ENCODE measurements at regions not wholly inside any gene's neighbourhood (a gene's known extent, or its start where the extent isn't known, plus 50 kb on each side); places are given as distances from the start of the nearest gene placed in this dataset.

- TF ChIP-seq FOS (IDR thresholded peaks at IDR 0.05; ENCODE audit: low read depth, low read length) (no peak), NFE2L2 (IDR thresholded peaks at IDR 0.05; ENCODE audit: low read depth, low read length) (no peak), BHLHE40 (IDR thresholded peaks at IDR 0.05; ENCODE audit: low read depth, low read length) (no peak)
These were observed 75.2 kb upstream of the TNS3 start (continued) for GRCh38 chr7:47657126-47657525.

- H2BK20ac ChIP-seq (ENCODE audit: low read depth, low read length): peak overlapping the region; percentile 97
- H2AK5ac ChIP-seq (ENCODE audit: low read depth, low read length): peak overlapping the region; percentile 97
- peak overlapping the region; percentile 98 for H3K4ac ChIP-seq (ENCODE audit: low read depth, low read length)
- H3K9ac ChIP-seq (ENCODE audit: low read depth, low read length): no peak overlapping the region
- 80% methylated on average over 1 of the region's 14 CpGs; no CpG with 5 or more reads in 1 of the 2 experiments for WGBS, 2 experiments (ENCODE audit: extremely low coverage in 2 of 2, insufficient read length in 1 of 2)
- no peaks in the 10 kb centered on the region for H4K20me1 ChIP-seq (ENCODE audit: insufficient read depth, low read length)
- H4K91ac ChIP-seq (ENCODE audit: insufficient read depth, low read depth, low read length): peak overlapping the region; percentile 98
- no peak overlapping the region for H4K5ac ChIP-seq (ENCODE audit: low read depth, low read length)
- 0 out of 2 replicates have a peak overlapping the region, but pooled peaks have one; percentile 58 for H3K23ac ChIP-seq (ENCODE audit: low read depth, low read length)
- peaks cover 28% of the 10 kb centered on the region for H3K4me1 ChIP-seq (ENCODE audit: control insufficient read depth, insufficient read depth, low read length)
- no peak overlapping the region for H3K4me2 ChIP-seq (ENCODE audit: low read depth, low read length)
- dilution Hi-C loops (cut with HindIII; ENCODE audit: low sequenced_read_pairs, unreplicated experiment): no loop called here
- intact Hi-C loops (cut with micrococcal nuclease): loop anchor here (5.0 kb wide), 3 partner anchors 42 to 143 kb away; partner anchors contain the start of gene TNS3
- in situ Hi-C loops (cut with MboI; ENCODE audit: low sequenced_read_pairs): no loop called here
- H3K36me3 ChIP-seq (ENCODE audit: control insufficient read depth, insufficient read depth, low read length): no peaks in the 10 kb centered on the region
- no peaks in the 10 kb centered on the region; the same call in 1 of the 2 replicates for H3K27me3 ChIP-seq (ENCODE audit: control insufficient read depth, insufficient read depth, low read length)
- H3K9me1 ChIP-seq (ENCODE audit: insufficient read depth, low read length): peaks cover 27% of the 10 kb centered on the region
- BruUV-seq (replicated peaks): no TSS peak
- no peaks in the 10 kb centered on the region for H3K9me3 ChIP-seq (ENCODE audit: control insufficient read depth, insufficient read depth, low read length)
- peaks cover 0 to 4% of the 10 kb centered on the region in 2 experiments; a peak in 1 of 4 replicates for H3K79me1 ChIP-seq (ENCODE audit: low read depth in 1 of 2, low read length in 2 of 2)
- ChIA-PET CTCF (no interaction called here), POLR2A (ENCODE audit: unreplicated experiment) (no interaction called here)
- H2AK9ac ChIP-seq (replicated peaks; ENCODE audit: low read depth, low read length, poor library complexity): peak overlapping the region; percentile 81
- H2BK120ac ChIP-seq (ENCODE audit: low read depth, low read length): peak overlapping the region; percentile 98
- H2BK15ac ChIP-seq (ENCODE audit: low read depth, low read length): peak overlapping the region; percentile 97; the same call in 2 of the 3 replicates
- H2BK5ac ChIP-seq (ENCODE audit: low read depth, low read length, poor library complexity, severe bottlenecking): peak overlapping the region; percentile 16
- no peak overlapping the region for H3K27ac ChIP-seq (ENCODE audit: insufficient read depth, low read length)
- no peak overlapping the region for H3K56ac ChIP-seq (ENCODE audit: extremely low read depth, insufficient read depth, low read length)
- peak; percentile 73 for DNase-seq
- ATAC-seq (ENCODE audit: low read depth): no peak
- H3K18ac ChIP-seq (ENCODE audit: low read depth, low read length): peak overlapping the region; percentile 14; the same call in 1 of the 2 replicates
- no peak overlapping the region for H3K4me3 ChIP-seq (ENCODE audit: insufficient read depth, low read depth, low read length)
- H2AFZ ChIP-seq (replicated peaks; ENCODE audit: low read length, poor library complexity): no peak overlapping the region
- H3K14ac ChIP-seq (replicated peaks; ENCODE audit: low read depth, low read length): peak overlapping the region; percentile 87; the same call in 1 of the 2 replicates
- peak overlapping the region in 1 of 2 experiments; percentile 86; a peak in 2 of 4 replicates for H4K8ac ChIP-seq (ENCODE audit: low read depth in 2 of 2, low read length in 2 of 2)
- TF ChIP-seq RFX5 (IDR thresholded peaks at IDR 0.05; ENCODE audit: low read depth, low read length) (no peak), RCOR1 (IDR thresholded peaks at IDR 0.05; ENCODE audit: insufficient replicate concordance, low read length) (no peak), MXI1 (IDR thresholded peaks at IDR 0.05; ENCODE audit: borderline replicate concordance, low read depth, low read length) (no peak), SMC3 (IDR thresholded peaks at IDR 0.05; ENCODE audit: low read depth, low read length) (no peak), RAD21 (IDR thresholded peaks at IDR 0.05; ENCODE audit: low read length) (no peak), ELK1 (IDR thresholded peaks at IDR 0.05; ENCODE audit: borderline replicate concordance, low read depth, low read length) (no peak), MAZ (IDR thresholded peaks at IDR 0.05; ENCODE audit: borderline replicate concordance, low read depth, low read length) (no peak), POLR2A (IDR thresholded peaks at IDR 0.05; ENCODE audit: low read depth, low read length) (no peak), CHD1 (IDR thresholded peaks at IDR 0.05; ENCODE audit: low read depth, low read length) (no peak), NFE2L2 (IDR thresholded peaks at IDR 0.05; ENCODE audit: low read depth, low read length) (no peak), CEBPB (IDR thresholded peaks at IDR 0.05; ENCODE audit: low read depth, low read length) (no peak), CTCF (conservative IDR thresholded peaks at IDR 0.05; ENCODE audit: low read depth, low read length) (no peak)
These were observed 72.9 kb upstream of the TNS3 start for GRCh38 chr7:47654672-47655298.
